ENCODE measurements at regions not wholly inside any gene's neighbourhood (a gene's known extent, or its start where the extent isn't known, plus 50 kb on each side); places are given as distances from the start of the nearest gene placed in this dataset.

- TF ChIP-seq POLR2AphosphoS5 (IDR thresholded peaks at IDR 0.05; ENCODE audit: borderline replicate concordance, low read depth, low read length): no peak
- TF ChIP-seq EZH2 (IDR thresholded peaks at IDR 0.05): no peak
These were observed 131.8 kb upstream of the HNRNPA3 start for GRCh38 chr2:177080746-177081284.
